SW480 (cell line): ENCODE measurements at regions not wholly inside any gene's neighbourhood (a gene's known extent, or its start where the extent isn't known, plus 50 kb on each side); places are given as distances from the start of the nearest gene placed in this dataset.

Experiments
- DNase-seq: peaks from one replicate; pipeline ENCODE4 v3.0.0-alpha.2; 2016; ENCODE audit warnings: low spot score

DNA sequence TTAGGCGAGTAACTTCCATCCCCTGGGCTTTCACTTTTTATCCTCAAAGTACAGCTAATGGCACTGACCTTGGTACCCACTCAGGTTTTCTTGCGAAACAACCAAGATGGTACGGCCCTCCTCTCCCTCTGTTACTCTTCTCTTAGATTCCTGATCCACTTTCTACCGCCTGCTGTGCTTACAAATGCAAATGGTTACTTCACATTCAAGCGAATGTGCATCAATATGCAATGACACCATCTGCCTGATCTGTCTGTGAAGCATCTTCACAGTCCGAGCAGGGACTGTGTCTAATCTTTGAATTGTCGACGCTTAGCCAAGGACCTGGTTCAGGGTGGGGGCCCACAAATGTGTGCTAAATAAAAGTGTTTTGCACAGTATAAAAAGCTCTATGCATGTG, 112.2 kb downstream of the TRIB2 start:
- DNase-seq, result no peak

DNA sequence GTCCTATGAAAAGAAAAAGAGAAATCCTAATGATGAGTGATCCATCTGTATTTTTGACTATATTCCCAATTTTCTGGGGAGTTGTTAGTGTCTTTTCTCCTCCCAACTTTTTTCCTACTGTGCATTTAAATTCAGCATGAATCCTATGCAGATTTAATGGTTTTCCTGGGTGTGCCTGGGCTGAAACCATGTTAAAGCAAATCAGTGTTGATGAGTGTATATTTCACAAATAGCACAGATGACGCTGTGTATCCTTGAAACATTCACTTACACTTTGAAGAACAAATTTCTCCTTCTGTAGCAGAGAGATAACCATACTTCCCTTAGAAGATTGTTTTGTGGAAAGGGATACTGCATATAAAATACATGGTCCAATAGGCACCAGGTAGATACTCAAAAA, 114.3 kb downstream of the TRIB2 start:
- DNase-seq, result no peak

DNA sequence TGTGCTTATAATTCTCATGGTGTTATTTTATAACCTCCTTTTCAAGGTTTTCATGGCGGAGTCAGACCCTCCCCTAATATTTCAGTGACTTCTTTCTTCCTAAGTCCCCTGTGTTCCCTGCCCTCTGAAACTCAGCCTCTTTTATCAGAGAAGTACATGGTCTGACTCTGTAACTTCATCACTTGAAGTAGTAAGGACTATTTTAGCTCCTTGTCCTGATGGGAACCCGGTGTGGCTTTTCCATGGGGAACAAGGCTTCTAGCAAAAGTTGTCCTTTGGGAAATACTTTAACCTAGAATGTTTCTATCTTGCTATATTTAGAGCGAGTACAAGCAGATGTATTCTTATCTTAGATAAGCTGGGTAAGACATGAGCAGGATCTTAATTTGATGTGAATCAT, 117.5 kb downstream of the TRIB2 start:
- DNase-seq, result no peak

DNA sequence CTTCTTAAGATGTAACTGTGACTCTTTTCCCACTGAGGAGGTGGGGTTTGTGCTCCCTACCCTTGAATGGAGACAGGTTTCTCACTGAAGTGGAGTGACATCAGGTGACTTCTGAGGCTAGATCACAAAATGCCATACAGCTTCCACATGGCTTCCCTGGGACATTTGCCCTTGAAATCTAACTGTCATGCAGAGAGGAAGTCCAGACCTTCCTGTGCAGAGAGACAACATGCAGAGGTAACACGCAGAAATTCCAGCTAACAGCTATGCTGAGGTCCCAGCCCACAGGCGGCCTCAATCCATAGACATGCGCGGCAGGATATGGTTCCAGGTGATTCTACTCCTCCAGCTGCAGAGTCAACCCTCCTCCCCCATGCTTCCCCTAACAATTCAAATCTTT, 119.0 kb downstream of the TRIB2 start:
- no peak for DNase-seq

DNA sequence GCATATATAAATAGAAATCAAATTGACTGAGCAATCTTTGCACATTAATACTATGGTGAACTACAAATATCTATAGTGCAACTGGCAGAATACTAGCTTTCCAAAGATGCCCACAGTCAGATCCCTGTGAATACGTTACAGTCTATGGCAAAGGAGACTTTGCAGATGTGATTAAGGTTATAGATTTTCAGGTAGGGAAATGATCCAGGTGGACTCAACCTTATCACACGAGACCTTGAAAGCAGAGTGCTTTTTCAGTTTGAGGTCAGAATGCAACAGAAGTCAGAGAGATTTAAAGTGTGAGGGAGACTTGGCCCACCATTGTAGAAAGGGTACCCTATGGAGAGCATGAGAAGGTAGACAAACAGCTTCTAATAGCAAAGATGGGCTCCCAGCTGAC, 122.6 kb downstream of the TRIB2 start:
- DNase-seq, result no peak

DNA sequence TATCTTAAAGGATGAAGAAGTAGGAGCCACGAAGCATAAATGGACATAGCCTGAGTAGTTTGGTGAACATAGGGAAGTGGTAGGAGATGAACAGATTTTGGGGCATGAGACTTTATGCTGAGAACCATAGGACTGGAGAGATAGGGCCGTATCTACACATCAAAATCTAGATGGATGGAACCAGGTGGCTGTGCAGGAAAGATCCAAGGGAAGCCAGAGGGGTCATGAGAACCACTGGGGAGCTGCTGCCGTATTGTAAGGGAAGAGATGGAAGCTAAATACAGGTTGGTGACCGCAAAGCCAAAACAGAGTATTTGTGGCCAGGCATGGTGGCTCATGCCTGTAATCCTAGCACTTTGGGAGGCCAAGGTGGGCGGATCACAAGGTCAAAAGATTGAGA, 124.3 kb downstream of the TRIB2 start:
- no peak for DNase-seq

DNA sequence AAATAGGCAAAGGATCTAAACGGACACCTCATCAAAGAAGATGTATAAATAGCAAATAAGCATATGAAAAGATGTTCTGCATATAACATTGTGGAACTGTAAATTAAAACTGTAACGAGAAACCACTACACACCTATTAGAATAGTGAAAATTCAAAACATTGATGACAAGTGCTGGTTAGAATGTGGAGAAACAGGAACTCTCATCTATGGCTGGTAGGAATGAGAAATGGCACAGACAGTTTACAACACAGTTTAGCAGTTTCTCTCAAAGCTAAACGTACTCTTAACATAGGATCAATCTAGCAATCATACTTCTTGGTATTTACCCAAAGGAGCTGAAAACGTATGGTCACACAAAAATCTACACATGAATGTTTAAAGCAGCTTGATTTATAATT, 126.2 kb downstream of the TRIB2 start:
- no peak for DNase-seq

DNA sequence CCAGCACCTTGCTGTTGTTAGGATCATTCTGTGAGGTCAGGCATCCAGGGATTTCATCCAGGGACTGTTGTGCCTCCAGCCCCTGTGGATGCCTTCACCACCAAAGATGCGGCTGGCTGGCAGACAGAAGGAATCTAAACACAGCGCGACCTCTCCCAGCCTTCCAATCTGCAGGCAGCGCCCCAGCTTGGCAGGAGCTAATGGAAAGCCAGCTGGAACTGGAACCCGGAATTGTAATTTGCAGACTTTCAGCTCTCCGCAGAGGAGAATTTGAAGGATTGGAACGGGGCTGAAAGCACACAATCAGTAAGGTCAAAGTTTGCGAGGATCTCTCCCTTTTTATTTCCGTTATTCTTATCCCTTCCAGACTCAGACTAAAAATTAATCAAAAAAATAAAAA, 127.8 kb downstream of the TRIB2 start:
- no peak for DNase-seq

DNA sequence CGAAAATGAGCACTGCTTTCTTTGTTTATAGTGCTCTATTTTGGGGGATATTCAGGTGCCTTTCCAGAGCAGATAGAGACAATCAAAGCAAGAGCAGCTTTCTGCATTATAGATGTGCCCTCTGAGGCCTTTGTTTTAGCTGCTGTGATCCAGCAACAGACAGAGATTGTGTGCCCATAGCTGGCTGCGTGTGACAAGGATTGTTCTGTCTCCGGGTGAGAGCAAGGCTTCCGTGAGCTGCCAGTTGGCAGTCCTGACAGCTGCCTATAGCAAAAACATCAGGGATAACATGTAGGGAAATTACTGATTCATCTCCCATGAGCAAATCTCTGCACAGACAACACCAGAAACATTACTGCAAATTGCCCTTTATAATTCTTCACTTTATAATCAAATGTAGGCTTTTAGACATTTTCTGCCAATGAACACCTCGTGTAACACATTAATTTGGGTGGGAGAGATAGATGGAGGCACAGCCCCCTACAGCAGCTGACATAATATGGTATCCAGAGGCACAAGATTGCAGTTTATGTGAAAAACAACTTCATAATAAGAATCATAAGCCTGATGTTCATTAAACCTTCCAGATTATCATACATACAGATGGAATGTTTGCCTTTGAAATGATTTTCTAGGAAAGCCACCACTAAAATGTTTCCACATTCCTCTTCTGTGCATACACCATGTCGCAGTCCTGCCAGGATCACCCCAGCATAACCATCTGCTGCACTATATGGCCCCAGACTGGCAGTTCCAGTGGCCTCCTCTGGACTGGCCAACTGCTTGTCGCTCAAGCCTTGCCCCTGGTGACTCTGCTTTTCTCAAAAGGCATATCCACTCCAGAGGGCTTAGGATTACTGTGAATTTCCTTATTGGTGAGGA, 131.2 kb downstream of the TRIB2 start:
- DNase-seq, result no peak

DNA sequence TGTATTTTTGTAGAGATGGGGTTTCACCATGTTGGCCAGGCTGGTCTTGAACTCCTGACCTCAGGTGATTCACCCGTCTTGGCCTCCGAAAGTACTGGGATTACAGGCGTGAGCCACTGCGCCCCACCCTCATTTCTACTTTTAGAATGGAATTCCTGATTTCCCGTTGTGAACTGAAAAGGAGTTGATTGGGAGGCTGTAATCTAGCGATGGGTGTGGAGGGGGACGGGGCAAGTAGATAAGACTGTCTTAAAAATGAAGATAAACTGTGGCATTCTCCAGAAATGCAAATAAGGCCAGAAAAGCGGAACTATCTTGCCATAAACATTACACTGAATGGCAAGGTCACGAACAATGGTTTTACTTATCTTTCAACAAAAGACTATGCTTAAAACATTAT, 135.4 kb downstream of the TRIB2 start:
- no peak for DNase-seq

DNA sequence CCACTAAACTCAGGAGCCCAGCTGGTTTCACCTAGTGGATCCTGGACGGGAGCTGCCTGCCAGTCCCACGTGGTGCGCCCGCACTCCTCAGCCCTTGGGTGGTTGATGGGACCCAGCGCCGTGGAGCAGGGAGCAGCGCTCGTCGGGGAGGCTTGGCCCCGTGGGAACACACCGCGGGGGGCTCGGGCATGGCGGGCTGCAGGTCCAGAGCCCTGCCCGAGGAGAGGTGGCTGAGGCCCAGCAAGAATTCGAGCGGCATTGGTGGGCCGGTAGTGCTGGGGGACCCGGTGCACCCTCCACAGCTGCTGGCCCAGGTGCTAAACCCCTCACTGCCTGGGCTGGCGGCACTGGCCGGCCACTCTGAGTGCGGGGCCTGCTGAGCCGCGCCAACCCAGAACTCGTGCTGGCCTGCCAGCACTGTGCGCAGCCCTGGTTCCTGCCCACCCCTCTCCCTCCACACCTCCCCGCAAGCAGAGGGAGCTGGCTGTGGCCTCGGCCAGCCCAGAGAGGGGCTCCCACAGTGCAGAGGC, 137.3 kb downstream of the TRIB2 start:
- DNase-seq, result no peak

DNA sequence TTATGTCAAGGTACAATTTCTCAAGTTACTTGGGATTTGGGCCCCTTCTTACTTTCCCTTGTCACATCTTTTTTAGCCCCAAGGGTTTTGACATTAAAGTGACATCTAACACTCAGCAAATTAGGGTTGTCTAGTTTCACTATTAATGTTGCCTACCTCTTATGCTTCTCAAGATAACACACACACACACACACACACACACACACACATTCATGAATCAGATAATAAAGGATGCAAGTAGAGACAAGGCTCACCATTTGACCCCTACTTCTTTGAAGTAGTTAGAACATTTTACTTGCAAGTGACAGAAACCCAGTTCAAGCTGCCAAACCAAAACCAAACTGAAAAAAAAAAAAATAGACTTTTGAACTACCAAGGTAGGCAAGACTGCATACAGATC, 138.8 kb downstream of the TRIB2 start:
- DNase-seq, result no peak

DNA sequence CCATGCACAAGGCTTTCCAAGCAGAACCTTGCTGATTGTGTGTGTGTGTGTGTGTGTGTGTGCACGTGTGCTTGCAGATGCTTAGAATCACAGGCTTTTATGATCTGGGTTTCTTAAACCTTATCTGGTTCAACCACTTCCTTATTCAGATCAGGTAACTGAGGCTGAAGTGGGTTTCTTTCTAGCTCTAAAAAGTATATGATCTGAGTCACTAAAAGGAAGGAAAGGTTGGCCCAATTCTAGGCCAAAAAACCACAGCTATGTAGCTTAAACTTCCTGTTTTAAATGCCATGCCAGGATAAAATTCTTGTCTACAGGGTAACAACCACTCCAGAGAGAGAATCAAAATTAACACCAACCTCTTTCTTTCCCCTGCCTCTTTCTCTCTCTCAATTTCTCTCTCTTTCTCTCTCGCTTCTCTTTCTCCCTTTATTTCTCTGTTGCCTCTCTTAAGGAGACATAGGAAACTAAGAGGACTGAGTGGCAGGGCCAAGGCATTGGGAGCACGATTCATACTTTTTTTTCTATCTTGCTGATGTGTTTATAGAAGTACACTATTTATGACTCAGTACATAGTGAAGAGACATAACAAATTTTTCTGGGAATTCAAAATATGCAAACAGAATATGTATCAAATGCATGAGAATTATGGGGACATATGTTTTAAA, 140.3 kb downstream of the TRIB2 start:
- DNase-seq, result peak; percentile 41

DNA sequence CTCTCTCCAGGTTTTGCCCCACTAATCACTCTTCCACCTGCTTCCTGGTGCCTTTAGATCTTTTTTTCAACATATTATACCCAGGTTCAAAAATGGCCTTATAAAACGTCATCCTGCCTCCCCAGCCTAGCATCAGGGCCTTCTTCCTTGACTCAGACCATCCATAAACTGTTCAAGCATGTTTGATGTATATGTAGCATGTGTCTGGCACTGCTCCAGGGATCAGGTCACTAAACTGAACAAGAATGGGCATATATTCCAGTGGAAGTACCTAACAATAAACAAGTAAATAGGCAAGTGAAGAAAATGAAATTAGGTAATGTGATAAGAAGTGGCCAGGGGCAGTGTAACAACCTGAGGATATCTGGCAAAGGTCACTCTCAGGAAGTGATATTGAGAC, 141.2 kb downstream of the TRIB2 start:
- no peak for DNase-seq

DNA sequence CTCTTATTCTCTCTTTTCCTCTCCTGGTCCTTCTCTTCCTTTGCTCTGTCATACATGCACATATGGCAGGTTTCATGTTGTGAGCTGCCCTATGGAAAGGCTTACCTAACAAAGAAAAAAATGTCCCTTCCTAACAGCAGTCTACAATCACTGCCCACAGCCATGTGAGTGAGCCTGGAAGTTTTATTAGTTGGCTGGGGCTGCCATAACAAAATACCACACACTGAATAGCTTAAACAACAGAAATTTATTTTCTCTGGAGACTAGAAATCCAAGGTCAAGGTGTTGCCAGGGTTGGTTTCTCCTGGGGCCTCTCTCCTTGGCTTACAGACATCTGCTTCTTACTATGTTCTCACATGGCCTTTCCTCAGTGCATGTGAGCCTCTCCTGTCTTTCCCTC, 142.1 kb downstream of the TRIB2 start:
- DNase-seq, result no peak

DNA sequence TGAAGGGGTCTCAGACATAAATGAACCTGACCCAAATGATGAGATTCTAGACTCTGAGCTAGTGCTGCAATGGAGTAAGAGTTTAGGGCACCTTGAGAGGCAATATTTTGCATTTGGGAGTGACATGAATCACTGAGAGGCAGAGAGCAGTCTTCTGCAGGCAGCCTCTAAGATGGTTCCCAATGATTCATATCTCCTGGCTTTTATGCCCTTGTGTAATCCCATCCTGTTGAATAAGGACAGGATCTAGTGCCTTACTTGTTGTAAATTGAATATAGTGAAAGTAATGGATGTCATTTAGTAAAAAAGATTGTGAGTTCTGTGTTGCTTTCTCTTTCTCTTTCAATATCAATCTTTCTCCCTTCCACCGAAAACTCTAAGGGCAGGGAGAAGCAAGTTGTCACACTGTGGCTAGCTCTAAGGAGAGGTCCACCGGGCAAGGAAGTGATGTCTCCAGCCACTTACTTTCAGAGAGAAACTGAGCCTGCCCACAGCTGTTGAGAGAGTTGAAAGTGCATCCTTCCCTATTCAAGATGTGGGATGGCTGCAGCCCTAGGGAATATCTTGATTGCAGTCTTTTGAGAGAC, 144.7 kb downstream of the TRIB2 start:
- no peak for DNase-seq

DNA sequence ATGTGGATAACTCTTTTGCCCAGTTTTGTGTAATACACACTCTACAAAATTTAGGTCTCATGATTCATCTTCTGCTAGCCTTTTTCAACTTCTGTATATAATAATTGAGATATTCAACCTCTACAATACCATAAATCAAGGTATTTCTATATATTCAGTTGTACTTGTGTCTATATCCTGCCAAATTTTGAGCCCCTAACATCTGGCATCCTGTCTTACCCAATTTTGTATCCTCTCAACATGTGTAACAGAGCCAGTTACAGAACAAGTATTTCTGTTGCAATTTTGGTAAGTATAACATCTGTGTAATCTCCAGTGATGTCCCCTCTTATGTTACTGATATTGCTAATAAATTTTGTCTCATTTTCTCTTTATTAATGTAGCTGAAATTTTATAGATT, 145.8 kb downstream of the TRIB2 start:
- DNase-seq, result no peak

DNA sequence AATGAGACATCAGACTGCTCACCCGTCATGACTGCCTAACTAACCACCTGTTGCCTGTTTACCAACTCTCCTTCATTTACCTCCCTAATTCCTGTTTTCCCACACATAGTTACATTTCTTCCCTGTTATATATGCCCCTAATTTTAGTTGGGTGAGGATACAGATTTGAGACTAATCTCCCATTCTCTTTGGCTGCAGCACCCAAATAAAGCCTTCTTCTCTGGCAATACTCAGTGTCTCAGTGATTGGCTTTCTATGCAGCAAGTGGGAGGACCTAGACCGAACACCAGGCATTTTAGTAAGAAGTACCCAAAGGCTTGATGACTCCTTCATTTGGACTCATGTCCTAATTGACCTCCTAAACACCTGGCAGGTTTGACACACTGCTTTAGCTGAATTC, 147.2 kb downstream of the TRIB2 start:
- no peak for DNase-seq

DNA sequence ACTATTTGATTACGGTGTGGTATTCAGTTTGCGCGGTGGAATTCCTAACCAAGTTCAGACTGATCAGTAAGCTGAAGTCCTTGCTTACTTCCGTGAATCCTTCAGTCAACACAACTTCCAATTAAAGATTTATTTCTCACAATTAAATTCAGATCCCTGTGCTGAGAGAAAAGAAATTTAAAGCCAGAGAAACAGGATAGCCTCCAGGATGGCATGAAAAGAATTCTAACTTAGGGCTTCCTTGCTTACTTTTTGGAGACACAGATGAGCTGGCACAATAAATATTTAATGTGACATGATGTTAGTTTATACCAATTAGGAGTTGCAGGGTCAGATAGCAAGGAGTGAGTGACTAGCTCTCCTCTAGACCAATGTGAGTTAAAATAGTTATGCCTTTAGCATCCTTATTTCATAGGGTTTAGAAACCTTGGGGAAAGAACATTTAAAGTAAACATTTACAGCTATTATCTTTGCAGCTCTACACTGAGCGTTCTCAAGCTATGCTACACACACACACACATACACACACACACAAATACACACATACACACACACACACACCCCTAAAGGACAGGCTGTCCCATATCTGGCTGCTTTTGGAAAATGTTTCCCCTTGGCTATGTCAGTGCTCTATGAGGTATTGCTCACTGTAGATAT, 151.0 kb downstream of the TRIB2 start:
- DNase-seq, result no peak

DNA sequence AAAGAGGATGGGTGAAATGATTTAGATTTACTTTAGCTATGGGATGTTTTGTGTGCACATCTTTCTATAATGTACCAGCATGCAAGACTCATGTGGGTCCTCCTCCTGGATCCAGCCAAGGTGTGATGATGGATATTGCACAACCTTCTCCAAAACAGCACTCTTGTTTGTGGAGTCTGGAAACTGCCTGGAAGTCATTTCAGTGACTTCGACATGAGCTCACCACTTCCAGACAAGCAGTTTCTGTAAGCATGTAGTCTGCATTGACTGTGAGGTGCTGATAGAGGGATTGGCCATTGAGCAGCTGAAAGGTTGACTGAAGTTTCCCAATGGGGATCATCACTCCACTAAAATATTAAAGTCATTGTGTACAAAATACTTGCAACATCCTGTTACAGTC, 154.0 kb downstream of the TRIB2 start:
- no peak for DNase-seq

DNA sequence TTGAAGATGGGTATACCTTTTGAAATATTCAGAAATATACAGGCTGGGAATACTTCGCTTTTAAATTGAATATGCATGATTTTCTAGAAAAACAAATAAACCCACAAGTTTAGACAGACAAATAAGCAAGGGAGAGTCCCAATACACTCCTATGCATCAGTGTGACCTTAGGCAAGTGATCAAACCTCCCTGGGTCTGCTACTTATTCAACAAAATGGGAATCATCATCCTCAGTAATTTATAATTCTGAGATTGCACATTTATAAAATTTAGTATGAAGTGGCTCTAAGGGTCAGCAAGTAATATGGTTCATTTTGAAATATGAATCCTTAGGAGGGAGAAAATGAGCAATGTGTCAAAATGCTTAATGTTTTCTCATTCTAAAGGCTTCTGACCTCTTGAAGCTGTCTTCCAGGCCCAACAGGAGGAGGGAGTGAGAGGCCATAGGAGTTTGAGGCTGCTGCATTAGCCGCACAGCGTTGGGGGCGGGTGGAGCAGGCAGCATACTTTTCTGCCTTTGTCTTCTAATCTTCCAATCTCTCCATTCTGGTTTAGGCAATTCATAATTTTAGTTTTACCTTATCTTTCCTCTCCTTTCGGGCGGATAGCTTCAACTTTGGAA, 155.1 kb downstream of the TRIB2 start:
- DNase-seq, result no peak

DNA sequence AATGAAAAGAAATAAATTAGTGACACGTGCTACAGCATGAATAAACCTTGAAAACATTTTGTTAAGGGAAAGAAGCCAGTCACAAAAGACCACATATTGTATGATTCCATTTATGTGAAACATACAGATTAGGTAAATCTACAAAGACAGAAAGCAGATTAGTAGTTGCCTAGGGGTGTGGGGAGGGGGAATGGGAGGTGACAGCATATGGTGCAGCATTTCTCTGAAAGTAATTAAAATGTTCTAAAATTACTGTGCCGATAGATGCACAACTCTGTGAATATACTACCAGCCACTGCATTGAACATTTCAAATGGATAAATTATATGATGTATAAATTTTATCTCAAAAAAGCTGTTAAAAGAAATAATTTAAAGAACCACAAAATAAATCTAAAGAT, 161.0 kb downstream of the TRIB2 start:
- no peak for DNase-seq
